HCT116 (cell line): ENCODE measurements at regions not wholly inside any gene's neighbourhood (a gene's known extent, or its start where the extent isn't known, plus 50 kb on each side); places are given as distances from the start of the nearest gene placed in this dataset.

Source experiments
- CTCF ChIP-seq, 3 experiments: fragments of 200-600 bp in 1 of 3; sonication (generic) in 1 of 3; IDR thresholded peaks in 2 of 3; conservative IDR thresholded peaks in 1 of 3; 2 replicates each; pipeline ENCODE4 v1.5.1; 2012 to 2017; ENCODE audit warnings: low read depth in 2 of 3, low read length in 2 of 3, antibody characterized with exemption in 1 of 3, borderline replicate concordance in 1 of 3, control low read depth in 1 of 3, mild to moderate bottlenecking in 1 of 3, mixed read lengths in 1 of 3, mixed run types in 1 of 3, moderate library complexity in 1 of 3; ENCODE audit not compliant: insufficient read depth in 1 of 3
- EZH2phosphoT487 ChIP-seq: fragments of 200-600 bp; IDR thresholded peaks from 2 replicates; pipeline ENCODE4 v1.6.1; 2018; ENCODE audit warnings: antibody characterized with exemption, borderline replicate concordance
- MAX ChIP-seq: IDR thresholded peaks from 2 replicates; pipeline ENCODE4 v1.6.1; 2012
- POLR2A ChIP-seq: IDR thresholded peaks from 2 replicates; pipeline ENCODE4 v1.7.0; 2011; ENCODE audit warnings: borderline replicate concordance; ENCODE audit not compliant: insufficient read depth, insufficient read length; ENCODE audit errors: extremely low read depth

GRCh38 chr4:187940299-187940698 is 55.3 kb upstream of the ZFP42 start:
- TF ChIP-seq MAX: no peak
- TF ChIP-seq EZH2phosphoT487: no peak
- TF ChIP-seq CTCF (IDR thresholded peaks at IDR 0.05 in 2 of 3, conservative IDR thresholded peaks at IDR 0.05 in 1 of 3; ENCODE audit: borderline replicate concordance in 1 of 3, insufficient read depth in 1 of 3, low read depth in 2 of 3, low read length in 2 of 3): no peak
- no peak for TF ChIP-seq POLR2A
